GM12878 (cell line): ENCODE measurements at regions not wholly inside any gene's neighbourhood (a gene's known extent, or its start where the extent isn't known, plus 50 kb on each side); places are given as distances from the start of the nearest gene placed in this dataset.

Experiments
- ATAC-seq: fragments of 200-7000 bp; cut with Tn5 transposase; 3 replicates; pipeline ENCODE4 v1.9.1; 2020; ENCODE audit warnings: mild to moderate bottlenecking, moderate library complexity
- BruUV-seq: library from RNA; stranded (reverse); fragments of 400-500 nt; replicated peaks from 2 replicates; lab custom pipeline; 2021; lab: Mats Ljungman, UMichigan
- CTCF ChIA-PET: fragments of 300-600 bp; sonication (Branson Sonifier 250); formaldehyde crosslinking; extraction: SDS; loops from one replicate; lab custom pipeline; 2021; ENCODE audit warnings: inconsistent platforms; lab: Yijun Ruan, JAX
- POLR2A ChIA-PET: fragments of 350-600 bp; formaldehyde crosslinking; extraction: SDS; loops from one replicate; lab custom pipeline; 2021; ENCODE audit warnings: inconsistent platforms; lab: Charles Lee
- RAD21 ChIA-PET: fragments of 300-600 bp; sonication (Branson Sonifier 250); formaldehyde crosslinking; loops from one replicate; lab custom pipeline; 2023; ENCODE audit warnings: antibody characterized with exemption; ENCODE audit not compliant: unreplicated experiment; lab: Charles Lee
- SMC1A ChIA-PET: fragments of 300-600 bp; sonication (Branson Sonifier 250); formaldehyde crosslinking; loops from one replicate; lab custom pipeline; 2023; ENCODE audit not compliant: unreplicated experiment, uncharacterized antibody; lab: Charles Lee
- DNase-seq: peaks from one replicate; pipeline ENCODE4 v3.0.0-alpha.2; 2011; ENCODE audit warnings: low read depth, low spot score
- FAIRE-seq: peaks from 3 replicates; lab custom pipeline; 2011; peaks lifted over from hg19 to GRCh38; lab: Jason Lieb, UNC
- H2AFZ ChIP-seq: 2 replicates; pipeline ENCODE4 v1.6.0; 2011; ENCODE audit warnings: low read depth, low read length, control low read depth; ENCODE audit not compliant: control insufficient read depth
- H3K27ac ChIP-seq: 2 replicates; pipeline ENCODE4 v1.5.1; 2011; ENCODE audit warnings: control low read depth; ENCODE audit not compliant: control insufficient read depth, insufficient read depth
- H3K27me3 ChIP-seq, 2 experiments: replicated peaks in 1 of 2; 2 replicates each; pipeline versions ENCODE4 v1.6.0 to v1.6.1; 2011; ENCODE audit warnings: low read length in 1 of 2; ENCODE audit not compliant: control insufficient read depth in 2 of 2, insufficient read depth in 2 of 2
- H3K36me3 ChIP-seq, 2 experiments: 2 replicates each; pipeline ENCODE4 v1.5.1; 2011; ENCODE audit warnings: low read length in 1 of 2; ENCODE audit not compliant: control insufficient read depth in 2 of 2, insufficient read depth in 2 of 2
- H3K4me1 ChIP-seq: 2 replicates; pipeline ENCODE4 v1.6.1; 2011; ENCODE audit warnings: mild to moderate bottlenecking, low read length, moderate library complexity, mixed read lengths; ENCODE audit not compliant: control insufficient read depth, insufficient read depth
- H3K4me2 ChIP-seq: 2 replicates; pipeline ENCODE4 v1.6.0; 2011; ENCODE audit warnings: control low read depth; ENCODE audit not compliant: control insufficient read depth, insufficient read depth
- H3K4me3 ChIP-seq: fragments of 200-600 bp; sonication (generic); 2 replicates; pipeline ENCODE4 v1.5.1; 2016
- H3K79me2 ChIP-seq: 2 replicates; pipeline ENCODE4 v1.6.0; 2011; ENCODE audit warnings: low read length; ENCODE audit not compliant: control insufficient read depth, insufficient read depth
- H3K9ac ChIP-seq: 2 replicates; pipeline ENCODE4 v1.8.0; 2011; ENCODE audit warnings: low read length, control low read depth, mixed read lengths; ENCODE audit not compliant: control insufficient read depth, insufficient read depth
- H3K9me3 ChIP-seq: replicated peaks from 3 replicates; pipeline ENCODE4 v1.5.1; 2011; ENCODE audit warnings: mild to moderate bottlenecking, low read length; ENCODE audit not compliant: control insufficient read depth, insufficient read depth
- H4K20me1 ChIP-seq: 2 replicates; pipeline ENCODE4 v1.6.0; 2011; ENCODE audit not compliant: control insufficient read depth, insufficient read depth
- MYB ChIP-seq: fragments of 150-350 bp; IDR thresholded peaks from 2 replicates; pipeline ENCODE4 v1.6.1; 2014; ENCODE audit warnings: mild to moderate bottlenecking, low read depth, low read length, borderline replicate concordance
- NFYB ChIP-seq: IDR thresholded peaks from 2 replicates; pipeline ENCODE4 v1.6.1; 2011; ENCODE audit warnings: low read depth, mild to moderate bottlenecking, low read length, improper control_type of control experiment, moderate library complexity; ENCODE audit not compliant: insufficient read depth
- PML ChIP-seq: IDR thresholded peaks from 2 replicates; pipeline ENCODE4 v1.6.1; 2012; ENCODE audit warnings: low read length, inconsistent platforms
- SIX5 ChIP-seq: IDR thresholded peaks from 2 replicates; pipeline ENCODE4 v1.6.1; 2011; ENCODE audit warnings: mild to moderate bottlenecking, low read depth, low read length, moderate library complexity; ENCODE audit not compliant: severe bottlenecking
- SMAD5 ChIP-seq: IDR thresholded peaks from 2 replicates; pipeline ENCODE4 v1.6.1; 2016; ENCODE audit warnings: antibody characterized with exemption, low read depth
- SREBF1 ChIP-seq: IDR thresholded peaks from 2 replicates; pipeline ENCODE4 v1.6.1; 2012; ENCODE audit warnings: mild to moderate bottlenecking, low read length
- TBL1XR1 ChIP-seq: IDR thresholded peaks from 2 replicates; pipeline ENCODE4 v1.6.1; 2012; ENCODE audit warnings: low read depth, low read length, improper control_type of control experiment
- WRNIP1 ChIP-seq: IDR thresholded peaks from 2 replicates; pipeline ENCODE4 v1.6.1; 2011; ENCODE audit warnings: low read depth, low read length, improper control_type of control experiment, borderline replicate concordance
- ZNF217 ChIP-seq: fragments of 450-650 bp; IDR thresholded peaks from 2 replicates; pipeline ENCODE4 v1.6.1; 2017; ENCODE audit warnings: antibody characterized with exemption, mild to moderate bottlenecking
- ZZZ3 ChIP-seq: IDR thresholded peaks from 2 replicates; pipeline ENCODE4 v1.6.1; 2011; ENCODE audit warnings: low read depth; ENCODE audit not compliant: control insufficient read depth, insufficient read length
- WGBS: methylation state at CpG from one replicate; pipeline ENCODE4 v1.1.6; 2016; ENCODE audit warnings: low lambda C conversion rate; ENCODE audit not compliant: insufficient replicate concordance, insufficient coverage; ENCODE audit errors: missing lambda C conversion rate; 5-methylcytosine and 5-hydroxymethylcytosine counted together
- in situ Hi-C: fragments of 300-500 bp; cut with MboI; formaldehyde crosslinking; loops from 9 replicates; pipeline ENCODE4 v1.14.3; 2018; ENCODE audit warnings: mixed read lengths
- intact Hi-C: fragments of 100-400 bp; cut with micrococcal nuclease; formaldehyde crosslinking; loops from one replicate; pipeline ENCODE4 v1.14.2; 2022; ENCODE audit not compliant: unreplicated experiment
- TF ChIP-seq, protein P1 (sequence below): fragments of 450-650 bp; IDR thresholded peaks from 2 replicates; pipeline ENCODE4 v1.6.1; 2017; ENCODE audit warnings: mild to moderate bottlenecking, moderate library complexity
- TF ChIP-seq, protein P2 (sequence below): IDR thresholded peaks from 2 replicates; pipeline ENCODE4 v1.6.1; 2011; ENCODE audit warnings: low read depth, low read length, improper control_type of control experiment, borderline replicate concordance

DNA sequence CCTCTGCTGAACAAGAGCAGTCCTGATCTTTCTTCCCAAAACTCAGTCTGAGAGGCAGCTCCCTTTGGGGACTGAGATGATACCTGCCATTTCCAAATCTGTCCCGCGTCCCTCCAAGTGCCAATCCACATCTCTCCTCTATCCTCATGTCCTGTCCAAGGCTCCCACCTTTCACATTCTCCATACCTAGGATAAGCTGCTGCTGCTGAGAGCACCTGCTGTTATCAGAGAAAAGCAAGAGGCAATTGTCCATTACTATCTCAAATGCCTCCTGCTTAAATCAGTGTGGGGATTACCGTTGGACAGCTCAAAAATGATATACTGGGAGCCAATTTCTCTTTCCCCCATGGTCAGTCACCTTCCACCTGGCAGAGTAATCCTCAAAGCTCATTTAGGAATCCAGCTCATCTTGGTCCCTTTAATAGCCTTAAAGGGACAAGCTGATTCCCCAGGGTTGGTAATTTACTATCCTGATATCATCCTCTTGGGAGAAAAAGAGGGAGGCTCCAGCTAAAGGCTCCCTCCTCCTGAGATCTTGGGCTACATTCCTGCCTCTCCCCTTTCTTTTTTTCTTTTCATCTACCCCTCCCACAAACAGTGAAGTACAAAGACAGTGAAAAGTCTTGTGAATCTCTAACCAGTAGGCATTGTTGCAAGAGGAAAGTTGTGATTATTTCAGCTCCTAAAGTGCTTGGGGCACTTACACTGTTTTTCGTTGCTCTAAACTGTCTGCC lies 278.1 kb upstream of the CAMK1G start (continued):
- no peak for TF ChIP-seq WRNIP1
- no peak for TF ChIP-seq NFYB
- TF ChIP-seq, all 136 proteins: peak for 0

DNA sequence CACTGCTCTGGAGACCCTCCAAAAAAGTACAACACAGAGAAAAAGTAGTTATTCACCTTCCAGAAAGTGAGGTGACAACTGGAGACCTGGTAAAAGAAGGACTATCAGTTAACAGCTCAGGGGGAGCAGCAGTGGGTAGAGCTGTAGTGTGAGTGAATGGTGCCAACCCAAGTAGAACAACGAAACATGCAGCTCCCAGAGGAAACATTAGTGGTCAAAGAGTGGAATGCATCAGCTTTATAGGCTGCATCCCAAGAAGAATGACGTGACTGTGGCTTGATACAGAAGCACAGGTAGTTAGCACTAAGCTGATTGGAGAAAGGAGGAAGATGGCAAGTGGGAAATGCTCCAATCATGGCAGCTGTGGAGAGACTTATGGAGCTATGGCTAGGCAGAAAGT lies 275.7 kb upstream of the CAMK1G start:
- no peak overlapping the region for H3K27ac ChIP-seq
- no peak for ATAC-seq
- WGBS, result 0% methylated on average over 2 of the region's 2 CpGs
- H3K4me1 ChIP-seq, result no peaks in the 10 kb centered on the region
- H2AFZ ChIP-seq, result no peak overlapping the region
- no peak for FAIRE-seq
- no peaks in the 10 kb centered on the region; a peak in 1 of 4 replicates for H3K27me3 ChIP-seq
- no TSS peak for BruUV-seq
- H3K4me2 ChIP-seq, result no peak overlapping the region
- SMC1A ChIA-PET, result interaction anchor here (1.3 to 1.7 kb wide), 2 partner anchors 8 to 9 kb away, joined by 3 to 4 read pairs; no protein-coding TSS in a partner anchor
- TF ChIP-seq SMAD5 (no peak), SREBF1 (no peak), PML (no peak), SIX5 (no peak), ZZZ3 (no peak), ZNF217 (no peak), MYB (no peak), TBL1XR1 (no peak)
- TF ChIP-seq, protein P1, sequence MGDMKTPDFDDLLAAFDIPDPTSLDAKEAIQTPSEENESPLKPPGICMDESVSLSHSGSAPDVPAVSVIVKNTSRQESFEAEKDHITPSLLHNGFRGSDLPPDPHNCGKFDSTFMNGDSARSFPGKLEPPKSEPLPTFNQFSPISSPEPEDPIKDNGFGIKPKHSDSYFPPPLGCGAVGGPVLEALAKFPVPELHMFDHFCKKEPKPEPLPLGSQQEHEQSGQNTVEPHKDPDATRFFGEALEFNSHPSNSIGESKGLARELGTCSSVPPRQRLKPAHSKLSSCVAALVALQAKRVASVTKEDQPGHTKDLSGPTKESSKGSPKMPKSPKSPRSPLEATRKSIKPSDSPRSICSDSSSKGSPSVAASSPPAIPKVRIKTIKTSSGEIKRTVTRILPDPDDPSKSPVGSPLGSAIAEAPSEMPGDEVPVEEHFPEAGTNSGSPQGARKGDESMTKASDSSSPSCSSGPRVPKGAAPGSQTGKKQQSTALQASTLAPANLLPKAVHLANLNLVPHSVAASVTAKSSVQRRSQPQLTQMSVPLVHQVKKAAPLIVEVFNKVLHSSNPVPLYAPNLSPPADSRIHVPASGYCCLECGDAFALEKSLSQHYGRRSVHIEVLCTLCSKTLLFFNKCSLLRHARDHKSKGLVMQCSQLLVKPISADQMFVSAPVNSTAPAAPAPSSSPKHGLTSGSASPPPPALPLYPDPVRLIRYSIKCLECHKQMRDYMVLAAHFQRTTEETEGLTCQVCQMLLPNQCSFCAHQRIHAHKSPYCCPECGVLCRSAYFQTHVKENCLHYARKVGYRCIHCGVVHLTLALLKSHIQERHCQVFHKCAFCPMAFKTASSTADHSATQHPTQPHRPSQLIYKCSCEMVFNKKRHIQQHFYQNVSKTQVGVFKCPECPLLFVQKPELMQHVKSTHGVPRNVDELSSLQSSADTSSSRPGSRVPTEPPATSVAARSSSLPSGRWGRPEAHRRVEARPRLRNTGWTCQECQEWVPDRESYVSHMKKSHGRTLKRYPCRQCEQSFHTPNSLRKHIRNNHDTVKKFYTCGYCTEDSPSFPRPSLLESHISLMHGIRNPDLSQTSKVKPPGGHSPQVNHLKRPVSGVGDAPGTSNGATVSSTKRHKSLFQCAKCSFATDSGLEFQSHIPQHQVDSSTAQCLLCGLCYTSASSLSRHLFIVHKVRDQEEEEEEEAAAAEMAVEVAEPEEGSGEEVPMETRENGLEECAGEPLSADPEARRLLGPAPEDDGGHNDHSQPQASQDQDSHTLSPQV, result no peak
- TF ChIP-seq, protein P2, sequence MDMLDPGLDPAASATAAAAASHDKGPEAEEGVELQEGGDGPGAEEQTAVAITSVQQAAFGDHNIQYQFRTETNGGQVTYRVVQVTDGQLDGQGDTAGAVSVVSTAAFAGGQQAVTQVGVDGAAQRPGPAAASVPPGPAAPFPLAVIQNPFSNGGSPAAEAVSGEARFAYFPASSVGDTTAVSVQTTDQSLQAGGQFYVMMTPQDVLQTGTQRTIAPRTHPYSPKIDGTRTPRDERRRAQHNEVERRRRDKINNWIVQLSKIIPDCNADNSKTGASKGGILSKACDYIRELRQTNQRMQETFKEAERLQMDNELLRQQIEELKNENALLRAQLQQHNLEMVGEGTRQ, result no peak
- TF ChIP-seq, all 136 proteins: peak for 0
- no peaks in the 10 kb centered on the region for H4K20me1 ChIP-seq
- no peaks in the 10 kb centered on the region for H3K9me3 ChIP-seq
- in situ Hi-C loops, result no loop called here
- CTCF ChIA-PET, result interaction anchor here (0.6 kb wide), 1 partner anchor 1531 kb away, joined by 3 read pairs; no protein-coding TSS in a partner anchor
- RAD21 ChIA-PET, result no interaction called here
- DNase-seq, result no peak
- intact Hi-C loops, result no loop called here
- H3K4me3 ChIP-seq, result no peak overlapping the region
- no peaks in the 10 kb centered on the region for H3K79me2 ChIP-seq
- H3K9ac ChIP-seq, result no peak overlapping the region
- no peaks in the 10 kb centered on the region for H3K36me3 ChIP-seq
- POLR2A ChIA-PET, result no interaction called here
